Jurkat, Clone E6-1 (cell line): ENCODE measurements at regions not wholly inside any gene's neighbourhood (a gene's known extent, or its start where the extent isn't known, plus 50 kb on each side); places are given as distances from the start of the nearest gene placed in this dataset.

ENCODE experiments used
- DNase-seq: peaks from one replicate; pipeline ENCODE4 v3.0.0-alpha.2; 2011; ENCODE audit warnings: low read depth, low spot score
- H3K4me3 ChIP-seq: 2 replicates; pipeline ENCODE4 v1.5.1; 2011; ENCODE audit warnings: mild to moderate bottlenecking, low read length, control low read depth, moderate library complexity

DNA sequence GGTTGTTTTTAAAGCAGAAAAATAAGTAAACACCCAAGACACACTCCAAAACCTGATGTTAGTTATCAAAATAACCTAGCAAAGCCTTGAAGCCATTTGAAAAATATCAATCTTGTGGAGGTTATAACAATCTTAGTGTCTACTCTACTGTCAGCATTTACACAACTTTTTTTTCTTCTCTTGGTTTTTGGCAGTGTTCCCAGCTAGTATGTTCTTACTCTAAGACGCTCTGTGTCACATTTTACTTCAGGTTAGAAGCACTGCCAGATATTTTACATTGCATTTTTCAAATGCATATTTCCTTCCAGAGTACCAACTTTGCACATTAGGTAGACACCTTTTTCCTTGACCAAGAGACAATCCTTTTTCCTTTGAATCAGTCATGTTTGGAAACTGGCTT, 114.0 kb upstream of the INPP4B start:
- DNase-seq = no peak
- H3K4me3 ChIP-seq = no peak overlapping the region

DNA sequence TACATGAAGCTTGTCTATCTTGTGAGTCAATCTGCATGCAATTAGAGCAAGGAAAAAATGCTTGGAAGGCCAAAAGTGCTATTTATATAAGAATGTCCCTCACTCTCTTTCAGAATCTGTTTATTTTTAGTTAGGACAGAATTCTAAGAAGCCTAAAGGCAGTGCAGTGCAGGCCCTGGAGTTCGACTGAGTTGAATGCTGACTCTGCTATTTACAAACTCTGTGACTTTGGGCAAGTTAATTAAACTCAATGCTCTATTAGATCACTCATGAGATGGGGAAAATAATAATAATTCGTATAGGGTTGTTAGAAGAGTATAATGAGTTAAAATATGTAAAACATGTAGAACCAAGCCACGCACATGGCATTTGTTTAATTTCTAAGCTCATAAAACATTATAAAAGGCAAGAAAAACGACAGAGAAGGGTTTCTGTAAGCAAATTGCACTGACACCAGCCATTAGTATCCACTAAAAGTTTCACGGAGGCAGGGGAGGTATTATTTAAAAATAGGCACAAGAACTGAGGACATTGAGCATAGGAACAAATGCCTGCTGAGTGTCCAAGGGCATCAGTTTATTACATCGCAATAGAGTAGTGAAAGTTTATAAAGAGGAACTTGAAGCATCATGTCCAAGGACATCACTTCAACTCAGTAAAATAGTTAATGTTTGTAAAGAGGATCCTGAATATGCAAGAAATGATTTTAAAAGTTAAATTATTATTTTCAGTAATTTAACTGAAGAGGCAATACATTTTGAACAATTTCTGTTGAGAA, 115.0 kb upstream of the INPP4B start:
- DNase-seq = no peak
- H3K4me3 ChIP-seq = no peak overlapping the region

DNA sequence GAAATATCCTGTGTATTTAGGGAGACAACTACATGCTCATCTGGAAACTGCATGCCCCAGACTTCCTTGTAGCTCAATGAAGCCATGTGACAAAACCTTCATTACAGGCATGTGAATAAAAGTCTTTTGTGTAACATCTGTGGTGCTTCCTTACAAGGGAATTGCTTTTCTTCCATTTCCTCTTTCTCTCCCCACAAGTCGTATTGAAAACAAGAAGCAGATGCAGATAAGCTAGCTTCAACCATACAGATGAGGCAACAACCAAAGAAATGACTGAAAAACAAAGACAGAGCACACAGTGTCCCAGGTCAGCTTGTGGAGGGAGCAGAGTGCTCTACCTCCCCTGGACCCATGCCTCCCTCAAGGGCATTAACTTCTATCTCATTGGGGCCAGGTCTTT, 115.8 kb upstream of the INPP4B start:
- DNase-seq = peak; percentile 6
- no peak overlapping the region for H3K4me3 ChIP-seq

DNA sequence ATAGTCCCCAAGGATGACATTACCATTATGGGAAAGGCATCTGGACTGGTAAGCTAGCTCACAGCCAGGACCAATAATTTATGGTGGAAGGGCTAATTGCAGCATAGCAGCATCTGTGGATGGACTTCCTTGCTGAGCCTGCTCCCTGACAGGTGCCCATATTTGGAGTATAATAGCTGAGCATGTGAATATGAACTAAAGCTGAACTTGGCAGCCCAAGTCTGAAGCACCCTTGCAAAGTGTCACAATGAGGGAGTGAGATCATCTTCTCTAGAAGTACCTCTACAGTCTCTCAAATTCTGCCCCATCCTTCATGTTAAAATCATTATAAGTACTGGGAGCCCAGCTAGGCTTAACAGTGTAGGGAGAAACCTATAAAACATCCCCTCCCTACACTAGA, 128.2 kb upstream of the INPP4B start:
- no peak overlapping the region for H3K4me3 ChIP-seq
- DNase-seq = no peak

DNA sequence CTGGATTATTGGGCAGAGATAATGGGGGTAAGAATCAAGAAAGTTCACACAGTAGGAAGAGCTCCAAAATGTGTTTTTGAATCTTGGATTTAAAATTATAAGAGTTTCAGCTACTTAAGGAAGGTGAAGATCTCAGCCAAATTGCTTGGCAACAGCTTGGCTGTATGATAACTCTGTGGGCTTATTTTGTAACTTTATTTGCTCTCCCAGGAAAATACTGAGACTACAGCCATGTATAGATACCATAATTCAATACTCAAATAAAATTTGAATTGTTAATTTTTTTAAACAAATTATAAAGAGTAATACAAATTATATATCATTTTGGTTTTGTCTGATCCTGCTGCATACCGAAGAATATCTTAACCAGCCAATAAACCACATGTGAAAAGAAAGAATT, 129.5 kb upstream of the INPP4B start:
- no peak for DNase-seq
- no peak overlapping the region for H3K4me3 ChIP-seq

DNA sequence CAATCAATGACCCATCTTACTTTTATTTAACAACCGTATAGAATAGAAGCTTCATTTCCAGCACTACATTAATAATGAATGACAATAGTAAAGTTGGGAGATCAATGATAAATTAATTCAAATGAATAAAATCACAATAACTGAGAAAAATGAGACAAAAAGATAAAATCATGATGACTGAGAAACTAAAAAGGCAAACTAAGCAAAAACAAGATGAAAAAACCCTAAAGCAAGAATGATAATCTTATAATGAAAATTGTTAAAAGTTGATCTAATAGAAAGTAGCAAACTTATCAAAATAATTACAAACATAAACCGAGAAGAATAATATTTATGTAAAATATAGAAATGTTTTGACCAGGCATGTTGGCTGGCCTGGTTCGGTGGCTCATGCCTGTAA, 130.4 kb upstream of the INPP4B start:
- no peak overlapping the region for H3K4me3 ChIP-seq
- DNase-seq = no peak

DNA sequence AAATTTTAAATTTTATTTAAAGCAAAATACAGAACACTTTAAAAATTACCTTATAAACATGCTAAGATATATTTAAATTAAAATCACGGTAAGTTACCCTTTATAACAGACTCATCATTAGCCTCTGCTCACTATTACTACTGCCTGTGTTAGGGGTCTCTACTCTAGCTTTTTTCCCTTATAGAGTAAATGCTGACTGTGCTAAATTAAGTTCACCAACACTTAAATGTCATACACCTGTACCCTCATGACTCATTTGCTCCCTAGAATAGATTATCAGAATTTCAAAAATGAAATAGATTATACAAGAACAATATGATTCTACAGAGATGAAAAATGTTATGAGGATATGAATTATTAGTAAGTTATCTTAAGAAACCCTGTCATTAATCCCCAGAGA, 131.1 kb upstream of the INPP4B start:
- DNase-seq = no peak
- no peak overlapping the region for H3K4me3 ChIP-seq

DNA sequence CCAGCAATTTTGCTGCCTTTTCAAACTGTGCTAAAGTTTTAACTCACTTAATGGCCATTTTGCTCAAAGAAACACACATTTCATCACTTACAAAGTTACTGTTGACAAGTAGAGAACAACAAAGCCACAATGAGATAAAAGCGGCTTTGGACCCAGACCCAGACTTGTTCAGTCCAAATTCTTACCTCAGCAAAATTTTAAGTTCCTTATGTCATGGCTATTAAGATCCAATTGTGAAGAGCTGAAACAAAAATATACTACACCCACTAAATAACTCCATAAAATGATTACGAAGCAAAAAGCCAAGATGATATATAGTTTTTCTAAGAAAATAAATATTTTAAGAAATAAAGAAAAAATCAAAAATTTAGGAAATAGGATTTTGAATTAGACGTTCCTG, 137.0 kb upstream of the INPP4B start:
- no peak overlapping the region for H3K4me3 ChIP-seq
- DNase-seq = no peak

DNA sequence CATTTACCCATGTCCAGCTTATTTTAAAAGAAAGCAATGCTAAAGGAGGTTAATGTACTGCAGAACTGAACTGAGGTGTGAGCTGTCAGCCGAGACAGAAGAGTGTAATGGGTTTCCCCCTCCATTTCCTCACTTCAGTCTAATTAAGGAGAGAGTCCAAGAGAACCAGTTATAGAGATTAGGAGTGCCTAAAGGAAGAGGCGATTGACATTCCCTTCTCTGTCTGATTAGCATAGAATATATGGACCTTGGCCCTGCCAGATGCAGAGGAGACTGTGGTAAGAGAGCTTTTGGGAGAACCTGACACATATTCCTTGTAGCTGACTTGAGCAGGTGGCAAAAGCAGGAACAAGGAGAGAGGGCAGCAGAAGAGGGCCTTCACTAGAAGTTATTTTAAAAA, 137.5 kb upstream of the INPP4B start:
- no peak for DNase-seq
- no peak overlapping the region for H3K4me3 ChIP-seq

DNA sequence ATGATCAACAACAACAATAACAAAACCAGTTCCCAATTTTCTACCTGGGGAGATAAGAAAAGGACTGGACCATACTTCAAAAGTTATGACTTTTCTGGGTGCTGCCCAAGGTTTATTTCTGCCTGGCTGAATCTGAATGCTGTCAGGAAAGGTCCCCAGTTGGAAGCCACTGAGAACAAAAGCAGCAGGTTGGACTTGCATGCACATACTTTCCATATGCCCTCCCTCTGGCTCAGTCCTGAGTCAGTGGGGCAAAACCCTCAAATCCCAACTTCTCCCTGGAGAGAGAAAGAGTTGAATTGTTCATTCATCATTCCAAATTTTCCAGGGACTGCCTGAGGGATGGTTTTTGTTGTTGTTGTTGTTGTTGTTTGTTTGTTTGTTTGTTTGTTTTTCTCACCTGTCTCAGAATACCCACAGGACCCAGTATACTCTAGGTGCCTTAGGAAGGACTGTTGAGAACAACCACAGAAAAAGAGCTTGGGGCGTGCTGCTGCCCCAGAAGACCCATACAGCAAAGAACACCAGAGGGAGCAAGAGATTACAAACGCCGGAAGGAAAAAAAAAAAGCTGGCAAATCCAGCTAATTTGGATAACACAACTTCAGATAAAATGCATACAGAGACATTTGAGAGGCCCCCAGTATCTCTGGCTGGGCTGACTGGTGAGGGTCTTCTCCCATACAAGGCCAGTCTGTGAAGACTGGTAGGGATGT, 138.9 kb upstream of the INPP4B start:
- no peak for DNase-seq
- no peak overlapping the region for H3K4me3 ChIP-seq

DNA sequence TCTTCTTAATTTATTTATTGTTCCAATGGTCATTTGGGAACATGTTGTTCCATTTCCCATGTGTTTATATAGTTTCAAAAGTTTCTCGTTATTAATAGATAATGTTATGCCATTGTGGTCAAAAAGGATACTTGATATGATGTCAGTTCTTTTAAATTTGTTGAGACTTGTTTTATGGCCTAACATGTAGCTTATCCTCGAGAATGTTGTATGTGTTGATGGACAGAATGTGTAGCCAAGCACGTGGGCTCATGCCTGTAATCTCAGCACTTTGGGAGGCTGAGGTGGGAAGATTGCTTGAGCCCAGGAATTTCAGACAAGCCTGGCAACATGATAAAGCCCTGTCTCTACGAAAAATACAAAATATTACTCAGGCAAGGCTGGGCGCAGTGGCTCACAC, 168.5 kb upstream of the USP38 start:
- H3K4me3 ChIP-seq = no peak overlapping the region
- DNase-seq = no peak

DNA sequence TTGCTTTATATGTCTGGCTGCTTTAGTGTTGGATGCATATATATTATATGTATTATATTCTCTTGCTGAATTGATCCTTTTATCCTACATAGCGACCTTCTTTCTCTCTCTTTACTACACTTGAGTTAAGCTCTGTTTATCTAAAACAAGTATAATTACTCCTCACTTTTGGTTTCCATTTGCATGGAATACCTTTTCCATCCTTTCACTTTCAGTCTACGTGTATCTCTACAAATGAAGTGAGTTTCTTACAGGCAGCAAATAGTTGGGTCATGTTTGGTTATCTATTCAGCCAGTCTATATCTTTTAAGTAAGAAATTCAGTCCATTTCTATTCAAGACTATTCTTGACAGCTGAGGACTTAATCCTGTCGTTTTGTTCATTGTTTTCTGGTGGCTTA, 167.5 kb upstream of the USP38 start:
- H3K4me3 ChIP-seq = no peak overlapping the region
- no peak for DNase-seq

DNA sequence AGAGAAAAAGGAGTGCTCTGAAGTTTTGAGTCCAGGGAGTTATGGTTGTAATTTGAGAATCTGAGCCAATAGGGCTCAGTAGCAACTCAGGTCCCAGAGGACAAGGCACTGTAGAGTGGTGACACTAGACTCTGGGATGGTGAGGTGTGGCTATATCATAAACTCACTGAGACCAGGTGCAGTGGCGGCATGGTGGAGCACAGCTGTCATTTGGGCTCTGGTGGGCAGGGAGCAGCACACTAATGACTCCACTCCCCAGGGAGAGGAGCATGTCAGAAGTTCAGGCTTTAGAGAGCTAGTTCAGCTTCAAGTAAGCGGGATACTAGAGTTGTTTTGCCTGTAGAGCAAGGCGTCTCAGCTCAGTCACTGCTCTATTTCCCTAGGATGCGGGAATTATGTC, 165.4 kb upstream of the USP38 start:
- H3K4me3 ChIP-seq = no peak overlapping the region
- DNase-seq = no peak

DNA sequence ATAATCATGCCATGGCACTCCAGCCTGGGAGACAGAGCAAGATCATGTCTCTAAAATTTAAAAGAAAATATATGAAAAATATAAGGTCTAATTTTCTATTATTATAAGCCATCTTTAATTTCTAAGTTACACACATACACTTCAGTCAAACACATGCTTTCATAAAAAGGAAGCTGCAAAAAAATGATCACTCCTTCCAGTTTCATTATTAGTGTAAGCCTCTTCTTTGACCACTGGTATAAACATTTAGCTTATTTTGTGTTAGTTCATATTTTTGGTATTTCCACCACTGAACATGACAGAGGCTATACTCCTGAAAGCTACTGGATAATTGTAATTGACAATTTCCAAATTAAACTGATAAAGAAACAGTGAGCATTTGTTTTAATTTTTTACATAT, 163.3 kb upstream of the USP38 start:
- H3K4me3 ChIP-seq = no peak overlapping the region
- no peak for DNase-seq

DNA sequence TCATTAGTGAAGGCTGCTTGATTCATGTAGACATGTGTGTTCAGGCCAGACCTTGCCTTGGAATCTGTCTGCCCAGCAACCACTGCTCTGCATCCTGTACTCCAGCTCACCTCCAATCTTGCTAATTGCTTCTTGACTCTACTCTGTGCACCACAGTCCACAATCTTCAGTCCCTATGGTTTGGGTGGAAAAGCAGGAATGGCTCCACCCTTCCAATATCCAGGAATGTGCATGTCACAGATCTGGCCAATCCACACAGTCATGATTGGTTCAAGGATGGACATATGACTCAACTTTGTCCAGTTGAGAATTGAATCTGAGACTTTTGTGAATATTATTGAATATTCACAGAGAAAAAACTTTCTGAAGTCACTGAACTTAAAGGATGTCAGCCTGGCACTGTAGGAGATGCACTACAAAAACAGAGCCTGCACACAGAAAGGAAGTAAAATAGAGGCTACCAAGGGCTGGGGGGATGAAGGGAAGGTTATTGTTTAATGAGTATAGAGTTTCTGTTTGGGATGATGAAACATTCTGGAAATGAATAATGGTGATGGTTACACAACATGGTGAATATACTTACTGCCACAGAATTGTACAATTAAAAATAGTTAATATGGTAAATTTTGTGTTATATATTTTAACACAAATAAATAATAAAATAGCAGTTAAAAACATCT, 161.3 kb upstream of the USP38 start:
- H3K4me3 ChIP-seq = no peak overlapping the region
- DNase-seq = no peak

DNA sequence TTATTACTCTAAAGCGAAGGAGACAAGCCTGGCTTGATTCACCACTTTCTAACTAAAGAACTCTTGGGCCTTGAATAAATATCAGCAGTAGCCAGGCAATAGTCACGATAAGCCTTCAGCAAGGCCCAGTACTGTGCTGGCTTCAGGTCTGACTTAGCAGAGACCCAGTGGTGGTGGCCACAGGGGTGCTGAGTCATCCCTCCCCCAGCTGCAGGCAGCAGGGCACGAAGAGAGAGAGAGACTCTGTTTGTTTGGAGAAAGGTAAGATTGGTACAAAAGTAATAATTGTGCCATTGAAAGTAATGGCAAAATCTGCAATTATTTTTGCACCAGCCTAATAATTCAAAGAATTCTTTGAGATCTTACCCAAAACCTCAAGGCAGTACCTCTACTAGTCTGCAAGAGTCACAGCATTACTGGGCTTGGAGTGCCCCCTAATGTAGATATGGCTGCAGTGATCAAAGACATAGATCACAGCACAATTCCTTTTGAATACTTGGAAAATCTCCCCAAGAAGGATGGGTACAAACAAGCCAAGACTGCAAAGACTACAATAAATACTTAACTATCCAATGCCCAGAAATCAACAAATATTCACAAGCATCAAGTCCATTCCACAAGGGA, 159.5 kb upstream of the USP38 start:
- DNase-seq = peak; percentile 2
- no peak overlapping the region for H3K4me3 ChIP-seq

DNA sequence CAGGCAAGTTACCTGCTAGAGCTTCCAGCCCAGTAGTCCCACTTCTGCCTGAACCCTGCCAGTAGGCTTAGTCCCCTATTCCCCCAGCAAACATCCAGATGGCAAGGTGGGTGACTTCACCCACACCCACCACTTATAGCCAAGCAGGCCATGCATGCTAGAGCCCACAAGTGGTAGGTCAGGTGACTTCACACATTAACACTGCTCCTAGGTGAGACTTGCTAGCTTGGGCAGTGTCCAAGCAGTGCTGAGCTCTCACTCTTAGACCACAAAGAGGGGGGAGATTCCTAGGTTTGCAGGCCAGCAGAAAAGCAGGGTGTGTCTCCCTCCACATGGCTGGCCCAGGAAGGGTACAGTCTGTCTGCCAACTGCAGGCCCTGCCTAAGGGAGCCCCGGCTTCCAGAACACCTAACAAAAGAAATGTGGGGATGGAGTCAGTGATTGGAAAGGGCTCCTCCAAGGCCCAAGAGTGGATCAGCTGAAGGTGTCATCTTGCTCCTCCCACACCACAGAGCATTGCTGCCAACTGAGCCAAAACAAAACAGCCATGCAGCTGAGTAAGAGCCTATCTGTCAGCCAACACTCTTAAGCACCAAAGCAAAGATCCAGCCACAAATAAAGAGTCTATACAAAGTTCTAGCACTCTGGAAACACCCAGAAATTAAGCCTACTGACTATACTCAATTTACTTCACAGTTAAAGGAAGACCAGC, 158.1 kb upstream of the USP38 start:
- DNase-seq = no peak
- no peak overlapping the region for H3K4me3 ChIP-seq

DNA sequence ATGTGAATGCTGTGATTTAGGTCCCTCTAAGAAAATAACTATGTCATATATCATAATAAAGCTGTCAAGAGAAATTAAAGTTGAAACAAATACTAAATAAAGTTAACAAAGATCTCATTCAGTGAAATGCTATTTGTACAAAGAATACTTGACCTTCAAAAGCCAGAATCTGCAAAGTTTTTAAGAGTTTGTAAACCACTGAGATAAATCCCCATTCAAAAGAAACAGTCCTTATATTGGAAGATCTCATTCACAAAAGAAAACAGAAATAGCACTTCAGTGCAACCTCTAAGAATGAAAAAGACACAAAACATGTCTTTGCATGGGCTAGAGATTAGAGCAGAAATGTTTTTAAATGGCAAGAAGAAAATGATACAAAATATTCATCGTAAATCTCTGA, 149.1 kb upstream of the USP38 start:
- no peak overlapping the region for H3K4me3 ChIP-seq
- no peak for DNase-seq

DNA sequence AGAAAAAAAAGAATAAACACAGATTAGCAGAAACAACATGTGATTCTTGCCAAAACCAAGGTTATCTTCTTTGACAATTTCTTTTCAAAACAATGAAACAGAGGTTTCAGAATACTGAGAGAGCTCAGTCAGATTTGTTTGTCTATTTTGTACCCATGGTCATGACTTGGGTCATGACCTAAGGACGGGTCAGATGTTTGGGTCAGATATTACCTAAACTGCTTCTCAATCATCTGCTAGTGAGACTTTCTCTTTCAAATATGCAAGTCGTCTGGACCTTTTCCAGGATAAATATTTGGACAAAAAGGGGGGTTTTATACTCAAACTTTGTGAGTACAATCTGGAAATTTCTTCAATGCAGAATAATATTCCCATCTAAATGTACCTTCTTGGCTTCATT, 148.3 kb upstream of the USP38 start:
- H3K4me3 ChIP-seq = no peak overlapping the region
- no peak for DNase-seq
